NAMALWA (cell line): ENCODE measurements at regions not wholly inside any gene's neighbourhood (a gene's known extent, or its start where the extent isn't known, plus 50 kb on each side); places are given as distances from the start of the nearest gene placed in this dataset.

Experiments used
- DNase-seq: peaks from one replicate; pipeline ENCODE4 v3.0.0-alpha.2; 2015; ENCODE audit warnings: low spot score

DNA sequence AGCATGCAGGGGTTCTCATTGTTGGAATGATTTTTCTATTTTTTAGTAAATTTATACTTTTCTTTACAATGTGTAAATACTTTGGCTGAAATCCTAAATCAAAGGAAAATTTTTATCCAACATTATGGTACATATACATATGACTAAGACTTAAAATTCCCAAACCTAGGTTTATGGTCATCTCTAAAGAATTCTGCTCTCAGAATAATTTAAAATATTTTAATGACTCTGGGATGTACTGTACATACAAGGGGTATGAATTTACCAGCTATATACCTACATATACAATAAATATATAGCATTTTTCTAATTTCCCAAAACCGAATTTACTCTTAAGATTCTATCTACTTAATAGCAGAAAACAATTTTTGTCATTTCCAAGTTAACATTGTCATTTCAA lies 137.9 kb upstream of the POU1F1 start:
- no peak for DNase-seq

DNA sequence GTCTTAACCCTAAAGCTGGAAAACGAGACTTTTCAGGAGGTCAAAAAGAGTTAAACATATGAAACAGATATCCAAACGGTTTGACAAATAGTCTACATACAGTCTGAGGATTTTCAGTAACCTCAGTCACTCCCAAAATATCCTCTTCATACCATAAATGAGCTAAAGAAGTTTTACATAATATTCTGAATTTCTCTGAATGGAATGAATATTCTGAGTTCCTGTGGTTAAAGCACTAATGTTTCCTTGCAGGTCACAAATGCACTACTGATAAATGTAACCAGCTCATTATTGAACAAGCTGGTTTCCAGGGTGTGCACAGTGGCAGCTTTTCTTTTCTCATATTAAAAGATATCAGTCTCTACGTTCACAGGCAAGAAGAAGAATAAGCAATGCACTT lies 137.4 kb upstream of the POU1F1 start:
- no peak for DNase-seq

DNA sequence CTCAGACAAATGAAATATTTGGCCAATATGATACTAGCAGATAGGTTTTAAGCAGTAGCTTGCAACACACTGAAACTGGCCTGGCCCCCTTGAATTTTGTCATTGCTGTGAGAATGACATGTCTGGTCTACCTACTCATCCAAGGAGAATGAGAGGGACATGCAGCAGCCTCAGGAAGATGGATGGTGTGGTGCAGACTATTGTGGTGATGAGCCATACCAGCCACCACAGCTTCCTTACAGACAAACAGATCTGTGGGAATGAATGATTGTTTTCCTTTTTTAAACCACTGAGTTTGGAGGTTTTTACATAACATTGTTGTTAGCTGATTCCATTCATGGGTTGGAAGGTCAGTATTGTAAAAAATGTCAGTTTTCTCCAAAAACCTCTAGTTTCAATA lies 133.7 kb upstream of the POU1F1 start:
- no peak for DNase-seq

DNA sequence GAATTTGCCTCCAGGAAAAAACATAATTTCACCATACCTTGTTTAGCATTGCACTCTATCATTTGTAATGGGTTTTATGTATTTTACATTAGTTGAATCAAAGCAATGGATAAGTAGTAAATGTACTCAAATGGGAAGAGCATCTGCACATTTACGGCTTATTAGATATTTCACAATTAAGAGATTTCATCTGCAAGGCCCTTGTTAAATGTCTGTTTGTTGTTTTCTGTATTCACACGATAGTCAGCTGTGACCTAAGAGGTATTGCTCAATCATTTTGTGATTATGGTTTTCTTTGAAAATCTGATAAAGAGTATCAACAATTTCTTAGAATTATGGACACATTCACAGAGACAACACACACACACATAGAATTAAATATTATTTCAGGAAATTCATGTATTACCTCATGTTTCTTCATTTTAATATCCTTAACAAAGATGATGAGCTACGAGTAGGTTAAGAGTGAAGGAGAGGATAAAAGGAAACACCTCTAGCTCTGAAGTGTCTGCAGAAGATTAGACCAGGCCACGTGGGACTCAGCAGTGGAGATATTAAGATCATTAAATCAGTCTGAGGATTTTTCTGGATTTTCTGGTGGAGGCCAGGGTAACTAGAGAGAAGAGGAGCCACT lies 121.9 kb upstream of the POU1F1 start:
- DNase-seq, result no peak

DNA sequence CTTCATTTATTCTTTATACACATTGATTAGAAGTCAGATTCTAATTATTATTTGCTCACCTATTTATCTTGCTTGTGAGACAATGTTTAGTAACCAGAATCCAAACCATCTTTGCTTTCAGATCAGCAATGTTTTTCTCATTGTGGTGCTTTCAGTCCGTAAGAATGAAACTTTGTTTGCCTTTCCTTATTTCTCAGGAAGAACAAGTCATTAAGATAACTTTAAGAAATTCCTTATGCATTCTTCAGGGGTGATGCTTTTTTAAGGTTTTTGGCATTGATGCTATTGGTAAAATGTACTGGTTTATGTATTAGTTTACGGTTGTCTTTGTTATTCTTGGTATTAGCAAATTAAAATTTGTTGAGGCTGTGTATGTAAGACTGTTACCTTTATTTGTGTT lies 120.8 kb upstream of the POU1F1 start:
- DNase-seq, result no peak

DNA sequence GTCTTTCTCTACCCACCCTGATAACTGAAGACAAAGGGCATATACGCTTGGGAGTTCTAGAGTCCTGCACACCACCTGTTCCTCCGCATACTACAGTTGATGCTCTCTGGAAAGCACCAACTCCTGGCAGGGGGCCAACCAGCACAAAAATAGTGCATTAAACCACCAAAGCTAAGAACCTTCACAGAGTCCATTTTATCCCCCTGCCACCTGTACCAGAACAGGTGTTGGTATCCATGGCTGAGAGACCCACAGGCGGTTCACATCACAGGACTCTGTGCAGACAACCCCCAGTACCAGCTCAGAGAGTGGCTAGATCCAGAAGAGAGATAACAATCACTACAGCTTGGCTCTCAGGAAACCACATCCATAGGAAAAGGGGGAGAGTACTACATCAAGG lies 114.4 kb upstream of the POU1F1 start:
- DNase-seq, result no peak

DNA sequence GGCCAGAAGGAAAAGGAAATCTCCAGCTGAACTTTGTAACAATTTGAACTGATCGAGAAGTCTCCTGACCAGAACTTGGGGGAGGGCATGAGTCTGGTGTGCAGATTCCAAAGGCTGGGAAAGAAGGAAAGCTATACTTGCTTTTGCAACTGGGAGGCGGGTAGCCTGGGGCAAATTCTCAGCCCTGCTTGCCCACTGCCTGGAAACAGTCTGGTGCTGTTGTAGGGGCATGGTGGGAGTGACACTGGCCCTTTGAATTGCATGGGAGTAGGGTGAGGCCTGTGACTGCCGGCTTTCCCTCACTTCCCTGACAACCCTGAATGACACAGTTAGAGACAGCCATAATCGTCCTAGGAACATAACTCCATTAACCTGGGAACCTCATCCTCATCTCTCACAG lies 114.0 kb upstream of the POU1F1 start:
- no peak for DNase-seq

DNA sequence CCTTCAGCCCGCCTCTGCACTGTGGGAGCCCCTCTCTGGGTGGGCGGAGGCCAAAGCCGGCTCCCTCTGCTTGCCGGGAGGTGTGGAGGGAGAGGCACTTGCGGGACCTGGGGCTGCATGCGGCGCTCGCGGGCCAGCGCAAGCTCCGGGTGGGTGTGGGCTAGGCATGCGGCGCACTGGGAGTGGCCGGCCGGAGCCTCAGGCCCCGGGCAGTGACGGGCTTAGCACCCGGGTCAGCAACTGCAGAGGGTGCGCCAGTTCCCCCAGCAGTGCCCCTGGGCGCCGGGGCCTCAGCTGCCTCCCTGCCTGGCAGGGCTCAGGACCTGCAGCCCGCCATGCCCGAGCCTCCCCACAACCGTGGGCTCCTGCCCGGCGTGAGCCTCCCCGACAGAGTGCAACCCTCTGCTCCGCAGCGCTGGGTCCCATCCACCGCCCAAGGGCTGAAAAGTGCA lies 98.9 kb upstream of the POU1F1 start:
- DNase-seq, result no peak

DNA sequence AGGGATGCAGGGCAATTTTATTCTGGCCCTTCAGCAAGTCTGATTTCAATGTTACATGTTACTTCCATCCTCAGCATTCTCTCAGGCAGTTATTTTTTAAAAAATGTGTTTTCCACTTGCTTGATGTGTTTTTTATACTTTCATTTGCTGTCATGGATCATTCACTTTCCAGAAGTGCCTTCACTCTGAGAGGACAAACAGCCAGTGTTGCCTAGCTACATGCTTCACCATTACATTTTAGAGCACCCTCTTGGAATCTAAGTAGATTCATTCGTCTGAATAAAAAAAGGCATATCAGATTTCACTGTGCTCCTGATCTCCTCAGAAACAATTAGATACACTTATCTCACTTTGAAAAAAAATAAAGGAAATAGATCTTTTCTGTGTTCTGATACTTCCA lies 93.6 kb upstream of the POU1F1 start:
- DNase-seq, result no peak

DNA sequence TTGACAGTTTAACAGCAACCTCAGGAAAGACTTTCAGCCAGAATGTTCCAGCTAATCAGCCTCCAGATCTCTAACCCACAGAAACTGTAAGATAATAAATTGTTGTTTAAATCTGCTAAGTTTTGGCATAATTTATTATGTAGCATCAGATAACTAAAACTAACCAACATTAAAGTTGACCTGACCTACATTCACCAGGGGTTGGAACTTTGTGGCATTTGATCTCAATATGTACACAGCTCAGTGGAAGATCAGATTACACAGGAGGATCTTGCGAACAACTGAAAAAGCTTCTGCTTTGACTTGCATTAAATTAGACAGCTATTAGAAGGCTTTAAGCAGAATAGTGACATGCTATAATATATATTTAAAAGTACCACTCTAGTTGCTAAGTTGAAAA lies 91.4 kb upstream of the POU1F1 start:
- DNase-seq, result no peak

DNA sequence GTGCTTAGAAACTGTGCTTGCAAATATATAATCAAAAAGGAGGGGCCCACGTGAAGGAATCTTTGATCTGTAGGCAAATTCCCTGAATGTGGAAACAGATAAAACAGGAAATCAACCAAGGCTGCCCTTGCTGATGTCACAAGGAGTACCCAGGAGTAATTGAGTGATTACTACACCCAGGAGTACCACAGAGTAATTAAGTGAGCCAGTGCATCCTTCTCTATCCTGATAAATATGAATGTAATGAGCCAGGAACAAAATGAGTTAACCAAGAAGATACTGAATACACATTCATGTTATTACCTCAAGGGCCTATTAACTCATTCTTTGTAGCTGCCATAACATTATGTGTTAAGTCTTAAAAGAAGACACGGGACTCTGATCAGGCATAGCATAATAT lies 87.3 kb upstream of the POU1F1 start:
- no peak for DNase-seq

DNA sequence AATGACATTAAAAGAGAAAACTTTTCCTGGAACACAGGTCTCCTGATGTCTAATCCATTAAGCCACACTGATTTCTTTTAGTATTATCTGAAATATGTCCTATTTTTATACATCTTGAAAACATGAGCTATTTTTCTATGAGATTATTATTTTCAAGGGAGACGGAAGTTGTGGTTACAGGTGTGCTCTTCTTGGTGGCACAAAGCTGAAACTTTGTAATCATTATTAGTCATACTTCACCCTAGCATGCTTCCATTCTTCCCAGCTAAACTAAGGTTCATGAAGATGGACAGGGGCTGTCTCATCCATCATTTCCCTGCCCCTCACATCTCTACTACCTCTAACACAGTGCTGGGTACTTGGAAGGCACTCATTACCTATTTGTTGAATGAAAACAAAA lies 85.6 kb upstream of the POU1F1 start:
- DNase-seq, result no peak

DNA sequence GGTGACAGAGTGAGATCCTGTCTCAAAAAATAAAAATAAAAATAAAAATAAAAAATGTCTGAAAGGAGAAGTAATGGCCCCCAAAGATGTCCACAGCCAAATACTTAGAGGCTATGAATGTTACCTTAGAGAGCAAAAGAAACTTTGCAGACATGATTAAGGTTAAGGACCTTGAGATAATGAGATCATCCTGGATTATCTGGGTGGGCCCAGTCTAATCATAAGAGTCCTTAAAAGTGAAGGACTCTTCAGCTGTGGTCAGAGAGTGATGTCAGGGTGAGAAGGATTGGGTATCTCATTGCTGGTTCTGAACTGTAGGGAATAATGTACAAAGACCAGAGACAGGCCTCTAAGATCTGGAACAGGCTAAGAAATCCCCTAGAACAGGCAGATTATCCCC lies 84.9 kb upstream of the POU1F1 start:
- no peak for DNase-seq

DNA sequence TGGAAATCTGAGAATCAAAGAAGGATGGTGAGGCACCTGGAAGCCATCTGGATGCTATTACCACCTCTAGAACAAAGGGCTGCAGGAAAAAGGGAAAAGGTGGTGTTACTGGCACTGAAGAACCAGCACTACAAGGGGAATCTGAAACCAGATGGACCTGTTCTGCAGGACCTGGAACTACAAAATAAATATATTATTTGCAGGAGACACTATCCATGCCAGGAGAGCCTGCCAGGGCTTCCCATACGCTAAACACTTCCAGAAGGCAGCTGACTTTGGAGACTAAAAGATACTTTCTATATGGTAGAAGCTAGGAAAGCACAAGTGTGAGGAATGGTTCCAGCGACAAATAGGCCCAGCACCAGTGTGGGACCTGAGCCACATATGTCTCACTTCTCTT lies 83.4 kb upstream of the POU1F1 start:
- DNase-seq, result no peak

DNA sequence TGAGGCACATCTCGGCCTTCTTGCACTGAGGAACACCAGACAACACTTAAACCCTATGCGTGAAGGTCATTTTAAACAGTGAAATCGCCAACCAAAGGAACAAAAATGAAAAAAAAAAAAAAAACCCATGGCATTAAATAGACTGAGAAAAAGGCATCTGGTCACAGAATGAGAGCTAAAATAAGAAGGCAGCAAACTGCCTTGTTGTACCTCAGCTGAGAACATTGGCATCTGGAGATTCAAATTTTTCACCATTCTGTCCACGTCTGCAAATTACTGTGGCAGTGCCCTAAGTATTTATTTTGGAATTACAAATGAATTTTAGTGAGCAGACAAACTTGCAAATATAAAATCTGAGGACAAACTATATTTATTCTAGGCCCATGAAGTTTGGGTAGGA lies 82.6 kb upstream of the POU1F1 start:
- DNase-seq, result no peak

DNA sequence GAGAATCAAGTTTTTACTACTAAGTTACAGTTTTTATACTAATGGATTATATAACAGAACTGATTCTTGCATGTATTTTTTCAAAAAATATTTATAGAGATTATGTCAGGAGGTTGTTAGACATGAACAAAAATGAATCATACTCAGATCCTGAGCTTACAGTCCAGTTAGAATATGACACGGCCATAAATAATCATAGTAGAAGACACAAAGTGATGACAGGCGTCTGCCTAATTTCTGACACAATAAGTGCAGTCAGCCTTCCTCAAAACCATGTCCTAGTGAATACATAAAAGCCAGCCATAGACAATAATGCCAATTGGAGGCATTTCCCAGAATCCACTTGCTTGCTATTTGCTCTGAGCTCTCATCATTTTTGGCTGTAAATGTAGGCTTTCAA lies 81.7 kb upstream of the POU1F1 start:
- no peak for DNase-seq

DNA sequence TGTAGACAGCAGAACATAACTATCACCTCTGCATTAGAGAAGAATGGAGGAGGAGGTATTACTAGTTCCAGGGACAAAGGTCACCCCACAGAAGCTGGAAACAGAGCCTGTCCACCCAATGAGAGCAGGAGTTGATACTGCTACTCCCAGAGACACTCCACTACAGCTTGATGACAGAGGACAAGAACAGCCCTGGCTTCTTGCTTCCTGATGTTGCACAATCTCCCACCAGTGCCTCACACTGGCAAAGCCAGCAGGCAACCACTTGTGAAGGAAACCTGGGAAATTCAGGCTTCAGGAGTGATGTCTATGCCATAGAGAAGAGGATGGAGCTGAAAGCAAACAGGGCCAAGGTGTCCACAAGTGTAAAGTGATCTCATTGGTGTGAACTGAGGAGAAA lies 78.0 kb upstream of the POU1F1 start:
- no peak for DNase-seq

DNA sequence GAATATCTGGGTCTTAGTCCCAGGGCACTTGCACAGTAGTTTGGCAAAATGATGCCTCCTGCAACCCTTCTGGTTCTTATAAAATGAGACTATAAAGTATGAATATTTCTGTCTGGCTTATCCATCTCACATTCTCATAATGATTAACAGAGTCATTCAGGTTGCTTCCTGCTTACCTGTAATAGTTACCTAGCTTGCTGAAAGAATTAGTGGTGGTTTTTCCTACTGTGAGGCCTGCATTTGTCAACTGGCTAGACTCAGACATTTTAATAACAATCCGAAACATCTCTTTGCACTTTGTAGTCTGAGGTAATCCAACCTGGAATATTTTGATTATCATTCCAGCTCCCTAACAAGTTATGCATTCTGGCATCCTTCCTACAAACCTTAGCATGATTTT lies 75.6 kb upstream of the POU1F1 start:
- DNase-seq, result no peak

DNA sequence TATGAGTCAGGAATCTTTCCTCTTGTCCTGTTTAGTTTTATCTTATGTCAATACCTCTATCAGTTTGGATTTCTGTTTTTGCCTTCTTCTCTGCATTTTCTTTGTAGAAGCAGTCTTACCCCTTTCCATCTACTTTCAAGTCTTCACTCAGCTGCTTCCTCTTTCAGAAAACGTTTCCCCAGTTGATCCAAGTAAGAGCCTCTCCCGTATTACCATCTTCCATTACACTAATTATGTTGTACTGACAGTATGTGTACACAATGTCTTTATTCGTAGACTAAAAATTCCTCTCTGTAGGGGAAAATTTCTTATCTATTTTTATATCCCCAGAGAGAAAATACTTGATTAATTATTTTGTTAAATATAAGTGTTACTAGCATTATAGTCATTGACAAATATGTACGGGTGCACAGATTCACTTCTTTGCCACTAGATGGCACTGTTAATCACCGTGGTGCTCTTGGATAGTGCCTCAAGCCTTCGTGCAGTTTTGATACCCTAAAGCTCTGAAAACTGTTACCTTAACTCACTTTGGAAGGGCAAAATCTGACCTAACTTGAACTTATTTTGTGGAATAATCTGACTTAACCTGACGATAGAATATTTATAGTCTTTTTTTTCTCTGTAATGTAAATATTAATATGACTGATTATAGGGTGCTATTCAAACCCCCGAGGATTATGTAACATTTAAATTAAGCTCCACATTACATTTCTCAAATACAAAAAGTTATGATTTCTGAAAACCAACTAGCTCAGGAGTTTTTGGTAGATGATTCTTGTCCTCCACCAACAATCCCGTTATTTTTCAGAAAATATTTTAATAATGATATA lies 74.2 kb upstream of the POU1F1 start:
- peak; percentile 56 for DNase-seq

DNA sequence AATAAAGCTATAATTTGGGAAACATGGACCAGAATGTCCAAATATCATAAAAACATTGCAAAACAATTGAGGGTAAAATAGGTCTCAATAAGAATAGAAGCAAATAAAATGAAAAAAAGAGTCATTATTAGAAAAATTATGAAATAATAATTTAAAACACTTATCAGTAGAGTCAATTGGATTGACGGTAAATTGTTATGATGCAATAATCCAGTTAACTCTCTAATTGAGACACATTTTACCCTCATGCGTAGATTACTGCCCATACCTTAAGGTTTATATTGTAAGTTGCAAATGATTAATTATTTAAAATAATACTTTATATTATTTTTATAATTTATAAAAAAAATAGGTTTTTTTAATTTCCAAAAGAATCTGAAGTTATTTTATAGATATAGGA lies 73.4 kb upstream of the POU1F1 start:
- DNase-seq, result no peak

DNA sequence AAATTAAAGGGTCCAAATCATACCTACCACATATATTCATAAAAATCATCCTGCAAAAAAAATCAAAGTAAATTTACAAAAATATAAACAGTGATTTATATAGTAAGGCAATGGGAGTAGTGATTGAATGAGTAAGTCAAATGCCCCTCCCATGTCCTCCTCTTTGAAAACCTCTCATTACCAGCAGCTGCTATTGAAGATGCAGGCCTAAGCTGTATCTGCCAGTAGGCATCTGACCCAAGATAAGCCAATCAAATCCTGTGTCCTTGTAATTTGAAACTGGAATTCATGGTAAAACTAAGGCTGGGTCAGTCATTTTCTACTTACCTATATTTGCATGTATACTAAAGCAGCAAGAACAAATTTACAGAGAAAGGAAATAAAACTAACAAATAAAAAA lies 60.4 kb upstream of the POU1F1 start:
- DNase-seq, result no peak

DNA sequence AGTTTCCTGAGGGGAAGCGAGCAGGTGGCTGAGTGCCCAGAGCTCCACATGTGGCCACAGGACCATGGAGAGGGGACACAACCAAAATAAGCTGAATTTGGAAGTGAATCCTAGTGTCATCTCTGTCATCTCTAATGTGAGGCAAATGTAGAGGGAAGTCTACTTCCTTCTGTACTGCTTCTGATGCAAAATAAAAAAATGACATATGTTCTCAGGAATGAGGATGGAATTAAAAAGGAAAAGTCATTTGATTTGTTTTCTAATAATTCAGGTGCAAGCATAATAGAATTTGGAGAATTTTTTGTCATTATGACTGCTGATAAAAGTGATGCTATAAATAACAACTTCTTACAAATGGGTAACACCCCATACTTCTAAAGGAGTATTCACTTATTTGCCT lies 59.5 kb upstream of the POU1F1 start:
- no peak for DNase-seq

DNA sequence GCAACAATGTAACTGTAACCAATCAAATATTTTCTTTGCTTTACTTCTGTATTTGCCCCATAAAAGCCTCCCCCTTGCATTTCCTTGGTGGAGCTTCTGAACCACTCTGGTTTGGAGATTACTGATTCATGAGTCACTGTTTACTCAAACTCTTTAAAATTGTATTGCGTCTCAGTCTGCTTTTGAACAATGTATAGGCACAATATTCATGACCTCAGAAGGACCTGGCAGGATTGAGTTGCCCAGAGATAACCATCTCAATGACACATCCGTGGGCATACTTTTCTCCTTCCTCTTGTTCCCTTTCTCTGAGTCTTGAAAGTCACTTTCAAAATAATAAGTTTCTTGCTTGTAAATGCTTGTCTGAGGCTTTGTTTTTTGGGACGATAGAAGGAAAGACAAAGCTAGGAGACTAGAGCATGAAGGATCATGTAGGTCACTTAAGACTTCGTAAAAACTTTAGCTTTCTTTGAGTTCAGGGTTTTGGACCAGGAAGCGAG lies 57.1 kb upstream of the POU1F1 start:
- no peak for DNase-seq

DNA sequence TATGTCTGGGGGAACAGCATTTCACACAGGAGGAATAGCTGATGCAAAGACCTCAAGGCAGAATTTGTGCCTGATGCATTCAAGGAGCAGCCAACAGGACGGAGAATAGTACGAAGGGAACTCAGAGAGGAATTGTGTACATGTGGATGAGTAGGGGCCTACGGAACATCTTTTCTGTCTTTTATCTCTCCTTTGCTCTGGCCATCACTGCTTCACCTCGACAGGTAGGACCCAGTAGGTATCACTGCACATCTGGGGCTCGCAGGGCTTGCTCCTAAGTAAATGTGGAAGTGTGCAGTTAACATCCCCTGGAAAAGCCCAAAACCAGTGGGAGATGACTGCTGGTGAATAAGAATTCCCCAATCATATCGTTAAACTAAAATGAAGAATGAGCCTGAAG lies 56.4 kb upstream of the POU1F1 start:
- no peak for DNase-seq
